ENCODE measurements at regions not wholly inside any gene's neighbourhood (a gene's known extent, or its start where the extent isn't known, plus 50 kb on each side); places are given as distances from the start of the nearest gene placed in this dataset.

GRCh38 chr2:239663364-239663924, 262.6 kb upstream of the HDAC4 start:
- Mint-ChIP-seq H3K27me3 (ENCODE audit: low read depth) (peaks cover 35% of the 10 kb centered on the region), H3K27ac (no peak overlapping the region), H3K9me3 (no peaks in the 10 kb centered on the region), H3K4me3 (no peak overlapping the region), H3K36me3 (ENCODE audit: low read depth) (no peaks in the 10 kb centered on the region), H3K4me1 (no peaks in the 10 kb centered on the region)
- no peak for TF ChIP-seq CTCF (IDR thresholded peaks at IDR 0.05; ENCODE audit: unreplicated experiment in 3 of 3)

DNA sequence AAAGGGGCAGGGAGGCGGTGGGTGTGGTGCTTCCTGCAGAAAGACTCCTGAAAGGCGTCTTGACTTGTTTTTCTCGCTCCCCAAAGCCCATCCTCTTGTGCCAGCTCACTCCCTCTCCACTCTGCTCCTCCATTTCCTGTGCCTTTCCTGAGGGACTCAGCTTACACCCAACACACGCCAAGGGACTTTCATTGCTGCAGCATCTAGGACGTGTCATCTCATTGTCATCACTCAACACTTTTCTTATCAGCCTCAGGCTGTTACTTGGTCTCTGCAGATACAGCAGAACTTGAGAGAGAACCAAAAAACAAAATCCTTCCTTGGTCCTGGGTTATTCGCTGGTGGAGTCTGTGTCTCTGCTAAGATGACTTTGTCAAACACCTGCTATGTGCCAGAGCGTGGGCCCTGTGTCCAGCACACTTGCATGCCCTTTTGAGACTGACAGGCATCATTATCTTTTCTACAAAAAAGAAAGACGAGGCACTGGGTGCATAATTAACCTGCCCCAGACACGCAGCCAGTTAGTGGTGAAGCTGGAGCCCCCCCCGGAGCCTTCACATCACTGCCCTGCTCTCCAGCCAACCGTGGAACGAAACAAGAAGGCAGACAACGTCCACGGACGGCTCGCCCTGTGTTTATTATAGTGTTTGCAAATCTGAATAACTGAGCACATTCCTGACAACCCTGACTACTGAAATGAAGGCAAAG, 261.7 kb upstream of the HDAC4 start:
- no peaks in the 10 kb centered on the region for H3K9me3 Mint-ChIP-seq
- TF ChIP-seq CTCF (IDR thresholded peaks at IDR 0.05; ENCODE audit: unreplicated experiment in 3 of 3), result no peak
- no peak overlapping the region for H3K4me3 Mint-ChIP-seq
- H3K4me1 Mint-ChIP-seq, result no peaks in the 10 kb centered on the region
- no peaks in the 10 kb centered on the region for H3K36me3 Mint-ChIP-seq (ENCODE audit: low read depth)
- peaks cover 29% of the 10 kb centered on the region for H3K27me3 Mint-ChIP-seq (ENCODE audit: low read depth)
- no peak overlapping the region for H3K27ac Mint-ChIP-seq

DNA sequence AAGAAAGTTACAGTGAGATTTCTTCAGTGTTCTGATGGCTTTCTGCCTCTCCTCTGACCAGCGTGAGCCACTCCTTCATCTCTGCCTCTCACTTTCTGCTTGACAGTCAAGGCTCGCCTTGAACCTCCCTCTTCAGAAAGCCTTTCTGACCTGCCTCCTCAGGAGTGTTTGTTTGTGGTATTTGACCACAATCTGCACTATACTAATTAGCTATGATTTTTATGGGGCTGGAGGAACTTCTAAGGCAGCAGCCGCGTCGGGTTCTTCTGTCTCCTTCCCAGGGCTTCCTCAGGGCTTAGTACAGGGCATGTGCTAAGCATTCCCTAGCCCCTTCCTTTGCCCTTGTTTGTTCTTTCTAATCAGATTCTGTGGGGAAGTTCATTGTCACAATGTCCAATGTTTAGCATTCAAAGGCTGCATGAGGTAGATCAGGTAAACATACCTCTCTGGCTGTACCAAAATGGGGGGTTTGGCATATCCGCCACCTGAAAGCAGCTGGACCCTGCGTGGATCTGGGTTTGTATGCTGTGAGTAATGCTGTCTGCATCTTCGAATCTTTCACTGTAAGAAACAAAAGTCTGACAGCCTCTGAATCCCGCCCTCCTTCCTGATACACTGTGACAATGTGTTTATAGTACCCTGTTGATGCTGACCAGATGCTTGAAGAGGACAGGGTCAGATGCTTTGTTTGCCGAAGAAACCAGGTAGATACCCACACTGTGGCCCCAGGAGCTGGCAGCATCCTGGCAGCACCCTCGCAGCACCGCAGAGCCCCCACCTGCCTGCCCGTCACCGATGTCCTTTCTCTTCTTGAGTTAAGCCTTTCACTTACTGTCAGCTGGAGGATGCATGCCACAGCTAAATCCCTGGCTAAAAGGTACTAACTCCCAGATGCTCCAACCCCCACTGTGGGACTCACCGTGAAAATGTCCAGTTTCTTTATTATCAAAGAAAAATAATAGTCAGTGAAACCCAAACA, 260.8 kb upstream of the HDAC4 start:
- H3K27ac Mint-ChIP-seq, result no peak overlapping the region
- no peak for TF ChIP-seq CTCF (IDR thresholded peaks at IDR 0.05; ENCODE audit: unreplicated experiment in 3 of 3)
- H3K4me3 Mint-ChIP-seq, result no peak overlapping the region
- H3K27me3 Mint-ChIP-seq (ENCODE audit: low read depth), result peaks cover 31% of the 10 kb centered on the region
- H3K4me1 Mint-ChIP-seq, result no peaks in the 10 kb centered on the region
- no peaks in the 10 kb centered on the region for H3K36me3 Mint-ChIP-seq (ENCODE audit: low read depth)
- H3K9me3 Mint-ChIP-seq, result no peaks in the 10 kb centered on the region

GRCh38 chr2:239660390-239661230, 259.8 kb upstream of the HDAC4 start:
- no peak for TF ChIP-seq CTCF (IDR thresholded peaks at IDR 0.05; ENCODE audit: unreplicated experiment in 3 of 3)
- H3K9me3 Mint-ChIP-seq, result no peaks in the 10 kb centered on the region

DNA sequence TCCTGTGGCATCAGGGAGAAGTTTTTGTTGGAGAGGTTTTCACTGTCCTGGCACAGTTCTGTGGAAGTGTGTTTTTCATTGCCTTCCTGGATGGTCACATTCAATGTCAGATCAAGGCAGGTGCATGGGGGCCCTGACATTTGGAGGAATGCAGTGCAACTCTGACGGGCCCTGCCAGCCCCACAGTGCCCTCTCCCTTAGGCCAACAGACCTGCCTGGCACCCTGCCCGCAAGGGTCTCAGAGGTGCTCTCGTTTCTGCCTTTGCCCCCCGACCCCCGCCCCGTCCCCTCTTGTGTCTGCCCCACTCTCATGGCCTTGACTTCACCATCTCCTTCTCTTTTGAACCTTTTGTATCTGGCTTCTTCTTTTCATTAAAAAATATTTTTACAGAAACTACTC, 257.2 kb upstream of the HDAC4 start:
- no peaks in the 10 kb centered on the region for H3K4me1 Mint-ChIP-seq
- H3K27ac Mint-ChIP-seq, result no peak overlapping the region
- H3K9me3 Mint-ChIP-seq, result no peaks in the 10 kb centered on the region
- peaks cover 30% of the 10 kb centered on the region for H3K27me3 Mint-ChIP-seq (ENCODE audit: low read depth)
- no peak overlapping the region for H3K4me3 Mint-ChIP-seq
- no peak for TF ChIP-seq CTCF (IDR thresholded peaks at IDR 0.05; ENCODE audit: unreplicated experiment in 3 of 3)
- no peaks in the 10 kb centered on the region for H3K36me3 Mint-ChIP-seq (ENCODE audit: low read depth)

More at GRCh38 chr2:239660390-239661230, 259.8 kb upstream of the HDAC4 start:
- Mint-ChIP-seq H3K27me3 (ENCODE audit: low read depth) (peaks cover 36% of the 10 kb centered on the region), H3K36me3 (ENCODE audit: low read depth) (no peaks in the 10 kb centered on the region), H3K4me3 (no peak overlapping the region), H3K27ac (no peak overlapping the region), H3K4me1 (no peaks in the 10 kb centered on the region)

Measured in nephron (organoid).